ENCODE measurements at regions not wholly inside any gene's neighbourhood (a gene's known extent, or its start where the extent isn't known, plus 50 kb on each side); places are given as distances from the start of the nearest gene placed in this dataset.

GRCh38 chr2:126429103-126429502 lies 226.9 kb upstream of the GYPC start:
- TF ChIP-seq, protein P1, sequence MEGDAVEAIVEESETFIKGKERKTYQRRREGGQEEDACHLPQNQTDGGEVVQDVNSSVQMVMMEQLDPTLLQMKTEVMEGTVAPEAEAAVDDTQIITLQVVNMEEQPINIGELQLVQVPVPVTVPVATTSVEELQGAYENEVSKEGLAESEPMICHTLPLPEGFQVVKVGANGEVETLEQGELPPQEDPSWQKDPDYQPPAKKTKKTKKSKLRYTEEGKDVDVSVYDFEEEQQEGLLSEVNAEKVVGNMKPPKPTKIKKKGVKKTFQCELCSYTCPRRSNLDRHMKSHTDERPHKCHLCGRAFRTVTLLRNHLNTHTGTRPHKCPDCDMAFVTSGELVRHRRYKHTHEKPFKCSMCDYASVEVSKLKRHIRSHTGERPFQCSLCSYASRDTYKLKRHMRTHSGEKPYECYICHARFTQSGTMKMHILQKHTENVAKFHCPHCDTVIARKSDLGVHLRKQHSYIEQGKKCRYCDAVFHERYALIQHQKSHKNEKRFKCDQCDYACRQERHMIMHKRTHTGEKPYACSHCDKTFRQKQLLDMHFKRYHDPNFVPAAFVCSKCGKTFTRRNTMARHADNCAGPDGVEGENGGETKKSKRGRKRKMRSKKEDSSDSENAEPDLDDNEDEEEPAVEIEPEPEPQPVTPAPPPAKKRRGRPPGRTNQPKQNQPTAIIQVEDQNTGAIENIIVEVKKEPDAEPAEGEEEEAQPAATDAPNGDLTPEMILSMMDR (IDR thresholded peaks at IDR 0.05) = no peak
- no peak for TF ChIP-seq POLR2A (IDR thresholded peaks at IDR 0.05)
- TF ChIP-seq EP300 (IDR thresholded peaks at IDR 0.05) = no peak
